Bronchial epithelial cell (primary cell): ENCODE measurements at regions not wholly inside any gene's neighbourhood (a gene's known extent, or its start where the extent isn't known, plus 50 kb on each side); places are given as distances from the start of the nearest gene placed in this dataset.

Experiments
- DNase-seq: peaks from one replicate; pipeline ENCODE4 v3.0.0-alpha.2; 2010; ENCODE audit warnings: low read depth
- FAIRE-seq: peaks from 2 replicates; lab custom pipeline; 2011; peaks lifted over from hg19 to GRCh38; lab: Jason Lieb, UNC
- H3K27me3 ChIP-seq: 2 replicates; pipeline ENCODE4 v1.5.1; 2011; ENCODE audit warnings: low read length; ENCODE audit not compliant: control insufficient read depth, insufficient read depth
- H3K36me3 ChIP-seq: 2 replicates; pipeline ENCODE4 v1.5.1; 2011; ENCODE audit warnings: low read length; ENCODE audit not compliant: control insufficient read depth, insufficient read depth
- H3K4me3 ChIP-seq: 2 replicates; pipeline ENCODE4 v1.5.1; 2011; ENCODE audit warnings: mild to moderate bottlenecking, low read depth, low read length, control low read depth
- CTCF ChIP-seq: IDR thresholded peaks from 2 replicates; pipeline ENCODE4 v1.5.1; 2011; ENCODE audit warnings: mild to moderate bottlenecking, moderate library complexity, low read length, control low read depth, inconsistent platforms; ENCODE audit not compliant: insufficient read depth, severe bottlenecking

- FAIRE-seq, result no peak
These were observed 606.4 kb upstream of the SALL1 start for GRCh38 chr16:51757505-51757904.

DNA sequence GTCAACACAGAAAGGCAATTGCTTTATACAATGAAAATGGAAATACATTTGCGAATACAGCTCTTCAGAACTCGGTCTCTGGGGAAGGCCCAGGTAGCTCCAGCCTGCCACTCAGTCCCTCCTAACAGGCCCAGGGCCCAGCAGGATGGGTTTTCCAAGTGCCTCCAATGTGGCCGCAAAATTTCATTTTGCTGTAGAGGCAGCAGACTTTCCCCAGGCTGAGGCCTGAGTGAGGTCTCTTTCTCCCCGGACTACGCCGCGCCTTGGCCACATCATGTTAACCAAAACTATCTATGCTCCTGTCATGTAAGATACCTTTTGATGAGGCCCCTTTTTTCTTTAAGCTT is 606.0 kb upstream of the SALL1 start:
- Histone ChIP-seq H3K36me3 (no peaks in the 10 kb centered on the region), H3K4me3 (no peak overlapping the region), H3K27me3 (no peaks in the 10 kb centered on the region)
- TF ChIP-seq CTCF, result no peak
- FAIRE-seq (no peak), DNase-seq (no peak)

More at GRCh38 chr16:51757505-51757904, 606.4 kb upstream of the SALL1 start:
- no peak overlapping the region for H3K4me3 ChIP-seq
- H3K27me3 ChIP-seq, result no peaks in the 10 kb centered on the region
- DNase-seq, result no peak
- TF ChIP-seq CTCF, result no peak
- no peaks in the 10 kb centered on the region for H3K36me3 ChIP-seq

GRCh38 chr16:51756447-51757123 is 605.5 kb upstream of the SALL1 start:
- Histone ChIP-seq H3K27me3 (no peaks in the 10 kb centered on the region), H3K36me3 (no peaks in the 10 kb centered on the region), H3K4me3 (no peak overlapping the region)
- DNase-seq (no peak), FAIRE-seq (no peak)
- TF ChIP-seq CTCF, result no peak

DNA sequence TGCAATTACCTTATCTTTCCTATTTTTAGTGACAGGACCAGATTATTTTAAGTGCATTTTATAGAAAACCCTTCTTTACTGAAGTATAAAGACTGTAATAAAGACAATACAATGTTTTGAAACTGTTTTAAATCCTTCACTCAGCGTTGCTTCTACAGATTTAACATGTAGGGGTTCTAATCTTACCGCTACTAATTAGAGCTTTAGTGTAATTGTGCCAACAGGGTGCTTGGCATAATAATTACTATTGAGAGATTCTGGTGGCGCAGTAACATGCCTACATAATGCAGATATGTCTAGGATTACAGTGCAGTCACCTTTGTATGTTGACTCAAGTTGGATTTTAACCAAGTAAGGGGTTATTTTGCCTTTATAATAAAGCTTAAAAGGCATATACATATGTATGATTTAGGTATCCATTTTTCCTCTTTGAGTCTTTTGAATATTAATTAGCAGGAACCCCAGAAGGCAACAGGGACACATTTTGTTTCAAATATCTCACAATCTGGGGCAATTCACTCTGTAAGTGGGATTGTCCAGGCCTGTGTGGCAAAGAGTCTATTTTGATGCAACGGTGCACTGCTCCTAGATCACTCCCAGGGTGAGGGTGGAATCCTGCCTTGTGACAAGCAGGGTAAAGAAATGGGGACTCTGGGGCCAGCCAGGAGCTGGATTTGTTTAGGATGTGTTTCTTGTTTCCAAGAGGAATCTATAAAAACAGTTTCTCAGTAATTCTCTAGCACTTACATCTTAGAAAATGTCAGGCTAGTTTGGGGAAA is 604.7 kb upstream of the SALL1 start:
- H3K4me3 ChIP-seq, result no peak overlapping the region
- no peaks in the 10 kb centered on the region for H3K27me3 ChIP-seq
- no peak for FAIRE-seq
- TF ChIP-seq CTCF, result no peak
- no peaks in the 10 kb centered on the region for H3K36me3 ChIP-seq
- no peak for DNase-seq

- Histone ChIP-seq H3K36me3 (no peaks in the 10 kb centered on the region), H3K27me3 (no peaks in the 10 kb centered on the region), H3K4me3 (no peak overlapping the region)
- DNase-seq (no peak), FAIRE-seq (no peak)
- TF ChIP-seq CTCF, result no peak
These were observed 604.0 kb upstream of the SALL1 start for GRCh38 chr16:51755039-51755501.
